A549 (cell line): ENCODE measurements at regions not wholly inside any gene's neighbourhood (a gene's known extent, or its start where the extent isn't known, plus 50 kb on each side); places are given as distances from the start of the nearest gene placed in this dataset.

Experiments
- ATAC-seq, 2 experiments: fragments of 200-7000 bp in 1 of 2; fragments of >200 bp in 1 of 2; cut with Nextera tagmentation in 1 of 2; cut with Tn5 transposase in 1 of 2; 3 replicates each; pipeline versions ENCODE4 v1.8.0 to v1.9.1; 2018 to 2020; ENCODE audit warnings: mild to moderate bottlenecking in 1 of 2, moderate library complexity in 1 of 2
- CTCF ChIA-PET: fragments of 300-600 bp; sonication (Branson Sonifier 250); formaldehyde crosslinking; extraction: SDS; loops from one replicate; lab custom pipeline; 2021; ENCODE audit warnings: antibody characterized with exemption, inconsistent platforms; lab: Yijun Ruan, JAX
- POLR2A ChIA-PET: fragments of 350-600 bp; formaldehyde crosslinking; extraction: SDS; loops from one replicate; lab custom pipeline; 2021; ENCODE audit warnings: antibody characterized with exemption, inconsistent platforms; lab: Yijun Ruan, JAX
- DNase-seq, 2 experiments: peaks; one replicate each; pipeline versions ENCODE4 v3.0.0 to v3.0.0-alpha.2; 2011 to 2016; ENCODE audit warnings: low read depth in 1 of 2, low spot score in 1 of 2
- FAIRE-seq: peaks from 2 replicates; lab custom pipeline; 2011; peaks lifted over from hg19 to GRCh38; lab: Jason Lieb, UNC
- H3K27ac ChIP-seq, 2 experiments: fragments of >200 bp; sonication (Bioruptor Twin); formaldehyde crosslinking; 3 replicates each; pipeline ENCODE4 v1.5.1; 2016 to 2017
- H3K4me1 ChIP-seq: fragments of >200 bp; sonication (Bioruptor Twin); formaldehyde crosslinking; 3 replicates; pipeline ENCODE4 v1.6.1; 2016
- H3K4me2 ChIP-seq: fragments of >200 bp; sonication (Bioruptor Twin); formaldehyde crosslinking; 3 replicates; pipeline ENCODE4 v1.6.1; 2016
- H3K4me3 ChIP-seq: fragments of >200 bp; sonication (Bioruptor Twin); formaldehyde crosslinking; 3 replicates; pipeline ENCODE4 v1.5.1; 2016
- H3K9me3 ChIP-seq: fragments of >200 bp; sonication (Bioruptor Twin); formaldehyde crosslinking; 3 replicates; pipeline ENCODE4 v1.6.1; 2016
- BHLHE40 ChIP-seq: IDR thresholded peaks from 2 replicates; pipeline ENCODE4 v1.6.1; 2012; ENCODE audit warnings: low read depth, low read length, inconsistent platforms
- EHF ChIP-seq: fragments of 250-450 bp; sonication (Bioruptor Pico); IDR thresholded peaks from 2 replicates; pipeline ENCODE4 v1.5.0; 2020; ENCODE audit warnings: mild to moderate bottlenecking
- HDAC2 ChIP-seq: fragments of 200-600 bp; sonication (generic); IDR thresholded peaks from 2 replicates; pipeline ENCODE4 v1.6.1; 2016
- HES2 ChIP-seq: fragments of >200 bp; sonication (Bioruptor Twin); formaldehyde crosslinking; IDR thresholded peaks from 2 replicates; pipeline ENCODE4 v1.6.1; 2016
- HOXA7 ChIP-seq: fragments of 250-450 bp; sonication (Bioruptor Pico); IDR thresholded peaks from 2 replicates; pipeline ENCODE4 v1.5.0; 2020; ENCODE audit warnings: mild to moderate bottlenecking, moderate library complexity
- HOXB13 ChIP-seq: fragments of 250-450 bp; sonication (Bioruptor Pico); IDR thresholded peaks from 2 replicates; pipeline ENCODE4 v1.5.0; 2020; ENCODE audit warnings: low read depth, mild to moderate bottlenecking, moderate library complexity
- MAX ChIP-seq: IDR thresholded peaks from 2 replicates; pipeline ENCODE4 v1.6.1; 2012
- NFE2L2 ChIP-seq: fragments of 150-350 bp; conservative IDR thresholded peaks from 2 replicates; pipeline ENCODE4 v1.6.1; 2014; ENCODE audit warnings: low read length
- POLR2A ChIP-seq: IDR thresholded peaks from 2 replicates; pipeline ENCODE4 v1.6.1; 2012; ENCODE audit warnings: mild to moderate bottlenecking, low read length
- RARB ChIP-seq: fragments of 250-450 bp; sonication (Bioruptor Pico); IDR thresholded peaks from 2 replicates; pipeline ENCODE4 v1.8.0; 2021; ENCODE audit warnings: mild to moderate bottlenecking, moderate library complexity
- RCOR1 ChIP-seq: fragments of 150-350 bp; IDR thresholded peaks from 2 replicates; pipeline ENCODE4 v1.6.1; 2014; ENCODE audit warnings: antibody characterized with exemption, low read length, low read depth
- SREBF2 ChIP-seq: fragments of 450-650 bp; IDR thresholded peaks from 2 replicates; pipeline ENCODE4 v1.6.1; 2014; ENCODE audit warnings: mild to moderate bottlenecking, moderate library complexity
- TP53 ChIP-seq: fragments of 250-450 bp; sonication (Bioruptor Pico); IDR thresholded peaks from 2 replicates; pipeline ENCODE4 v1.5.0; 2021; ENCODE audit warnings: mild to moderate bottlenecking, moderate library complexity
- ZNF302 ChIP-seq: fragments of 250-450 bp; sonication (Bioruptor Pico); IDR thresholded peaks from 2 replicates; pipeline ENCODE4 v1.9.0; 2021; ENCODE audit warnings: inconsistent platforms, mild to moderate bottlenecking, moderate library complexity
- WGBS: methylation state at CpG from one replicate; pipeline ENCODE4 v1.1.6; 2017; ENCODE audit errors: missing lambda C conversion rate; 5-methylcytosine and 5-hydroxymethylcytosine counted together
- TF ChIP-seq, protein P1 (sequence below): fragments of >200 bp; sonication (Bioruptor Twin); formaldehyde crosslinking; IDR thresholded peaks from 3 replicates; pipeline ENCODE4 v1.5.1; 2016
- TF ChIP-seq, protein P2 (sequence below): fragments of 200-600 bp; sonication (generic); IDR thresholded peaks from 2 replicates; pipeline ENCODE4 v1.6.1; 2016; ENCODE audit warnings: antibody characterized with exemption, mild to moderate bottlenecking, moderate library complexity
- TF ChIP-seq, protein P3 (sequence below): fragments of 250-450 bp; sonication (Bioruptor Pico); IDR thresholded peaks from 2 replicates; pipeline ENCODE4 v1.5.0; 2021; ENCODE audit warnings: mild to moderate bottlenecking, moderate library complexity, borderline replicate concordance

GRCh38 chr1:81129366-81129765 lies 671.4 kb upstream of the ADGRL2 start:
- no peak for TF ChIP-seq HOXA7 (CRISPR knock-in tag)
- no peak for TF ChIP-seq RARB (CRISPR knock-in tag)
- no peak for TF ChIP-seq HOXB13 (CRISPR knock-in tag)
- TF ChIP-seq, protein P1, sequence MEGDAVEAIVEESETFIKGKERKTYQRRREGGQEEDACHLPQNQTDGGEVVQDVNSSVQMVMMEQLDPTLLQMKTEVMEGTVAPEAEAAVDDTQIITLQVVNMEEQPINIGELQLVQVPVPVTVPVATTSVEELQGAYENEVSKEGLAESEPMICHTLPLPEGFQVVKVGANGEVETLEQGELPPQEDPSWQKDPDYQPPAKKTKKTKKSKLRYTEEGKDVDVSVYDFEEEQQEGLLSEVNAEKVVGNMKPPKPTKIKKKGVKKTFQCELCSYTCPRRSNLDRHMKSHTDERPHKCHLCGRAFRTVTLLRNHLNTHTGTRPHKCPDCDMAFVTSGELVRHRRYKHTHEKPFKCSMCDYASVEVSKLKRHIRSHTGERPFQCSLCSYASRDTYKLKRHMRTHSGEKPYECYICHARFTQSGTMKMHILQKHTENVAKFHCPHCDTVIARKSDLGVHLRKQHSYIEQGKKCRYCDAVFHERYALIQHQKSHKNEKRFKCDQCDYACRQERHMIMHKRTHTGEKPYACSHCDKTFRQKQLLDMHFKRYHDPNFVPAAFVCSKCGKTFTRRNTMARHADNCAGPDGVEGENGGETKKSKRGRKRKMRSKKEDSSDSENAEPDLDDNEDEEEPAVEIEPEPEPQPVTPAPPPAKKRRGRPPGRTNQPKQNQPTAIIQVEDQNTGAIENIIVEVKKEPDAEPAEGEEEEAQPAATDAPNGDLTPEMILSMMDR = no peak
- TF ChIP-seq EHF = no peak
- TF ChIP-seq, protein P2, sequence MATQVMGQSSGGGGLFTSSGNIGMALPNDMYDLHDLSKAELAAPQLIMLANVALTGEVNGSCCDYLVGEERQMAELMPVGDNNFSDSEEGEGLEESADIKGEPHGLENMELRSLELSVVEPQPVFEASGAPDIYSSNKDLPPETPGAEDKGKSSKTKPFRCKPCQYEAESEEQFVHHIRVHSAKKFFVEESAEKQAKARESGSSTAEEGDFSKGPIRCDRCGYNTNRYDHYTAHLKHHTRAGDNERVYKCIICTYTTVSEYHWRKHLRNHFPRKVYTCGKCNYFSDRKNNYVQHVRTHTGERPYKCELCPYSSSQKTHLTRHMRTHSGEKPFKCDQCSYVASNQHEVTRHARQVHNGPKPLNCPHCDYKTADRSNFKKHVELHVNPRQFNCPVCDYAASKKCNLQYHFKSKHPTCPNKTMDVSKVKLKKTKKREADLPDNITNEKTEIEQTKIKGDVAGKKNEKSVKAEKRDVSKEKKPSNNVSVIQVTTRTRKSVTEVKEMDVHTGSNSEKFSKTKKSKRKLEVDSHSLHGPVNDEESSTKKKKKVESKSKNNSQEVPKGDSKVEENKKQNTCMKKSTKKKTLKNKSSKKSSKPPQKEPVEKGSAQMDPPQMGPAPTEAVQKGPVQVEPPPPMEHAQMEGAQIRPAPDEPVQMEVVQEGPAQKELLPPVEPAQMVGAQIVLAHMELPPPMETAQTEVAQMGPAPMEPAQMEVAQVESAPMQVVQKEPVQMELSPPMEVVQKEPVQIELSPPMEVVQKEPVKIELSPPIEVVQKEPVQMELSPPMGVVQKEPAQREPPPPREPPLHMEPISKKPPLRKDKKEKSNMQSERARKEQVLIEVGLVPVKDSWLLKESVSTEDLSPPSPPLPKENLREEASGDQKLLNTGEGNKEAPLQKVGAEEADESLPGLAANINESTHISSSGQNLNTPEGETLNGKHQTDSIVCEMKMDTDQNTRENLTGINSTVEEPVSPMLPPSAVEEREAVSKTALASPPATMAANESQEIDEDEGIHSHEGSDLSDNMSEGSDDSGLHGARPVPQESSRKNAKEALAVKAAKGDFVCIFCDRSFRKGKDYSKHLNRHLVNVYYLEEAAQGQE = no peak
- TF ChIP-seq, protein P3, sequence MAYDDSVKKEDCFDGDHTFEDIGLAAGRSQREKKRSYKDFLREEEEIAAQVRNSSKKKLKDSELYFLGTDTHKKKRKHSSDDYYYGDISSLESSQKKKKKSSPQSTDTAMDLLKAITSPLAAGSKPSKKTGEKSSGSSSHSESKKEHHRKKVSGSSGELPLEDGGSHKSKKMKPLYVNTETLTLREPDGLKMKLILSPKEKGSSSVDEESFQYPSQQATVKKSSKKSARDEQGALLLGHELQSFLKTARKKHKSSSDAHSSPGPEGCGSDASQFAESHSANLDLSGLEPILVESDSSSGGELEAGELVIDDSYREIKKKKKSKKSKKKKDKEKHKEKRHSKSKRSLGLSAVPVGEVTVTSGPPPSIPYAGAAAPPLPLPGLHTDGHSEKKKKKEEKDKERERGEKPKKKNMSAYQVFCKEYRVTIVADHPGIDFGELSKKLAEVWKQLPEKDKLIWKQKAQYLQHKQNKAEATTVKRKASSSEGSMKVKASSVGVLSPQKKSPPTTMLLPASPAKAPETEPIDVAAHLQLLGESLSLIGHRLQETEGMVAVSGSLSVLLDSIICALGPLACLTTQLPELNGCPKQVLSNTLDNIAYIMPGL (CRISPR knock-in tag) = no peak
- TF ChIP-seq SREBF2 = no peak
- TF ChIP-seq TP53 (CRISPR knock-in tag) = no peak
- no peak for TF ChIP-seq HES2
- TF ChIP-seq POLR2A = no peak
- Histone ChIP-seq H3K9me3 (no peaks in the 10 kb centered on the region), H3K4me1 (no peaks in the 10 kb centered on the region), H3K27ac (no peak overlapping the region), H3K4me3 (no peak overlapping the region), H3K4me2 (no peak overlapping the region)
- DNase-seq (no peak), ATAC-seq (no peak), FAIRE-seq (no peak)
- ChIA-PET POLR2A (no interaction called here), CTCF (no interaction called here)
- WGBS = 31% methylated on average over 4 of the region's 4 CpGs

- DNase-seq (no peak), ATAC-seq (no peak), FAIRE-seq (no peak)
- Histone ChIP-seq H3K4me1 (no peaks in the 10 kb centered on the region), H3K27ac (no peak overlapping the region), H3K4me2 (no peak overlapping the region), H3K9me3 (no peaks in the 10 kb centered on the region), H3K4me3 (no peak overlapping the region)
- TF ChIP-seq SREBF2 = no peak
- TF ChIP-seq HES2 = no peak
- no peak for TF ChIP-seq ZNF302 (CRISPR knock-in tag)
- TF ChIP-seq NFE2L2 = no peak
- no peak for TF ChIP-seq HDAC2
- TF ChIP-seq BHLHE40 = no peak
- no peak for TF ChIP-seq MAX
- TF ChIP-seq RCOR1 = no peak
- ChIA-PET CTCF (no interaction called here), POLR2A (no interaction called here)
- WGBS = 53% methylated on average over 1 of the region's 1 CpG
These were observed 672.7 kb upstream of the ADGRL2 start for GRCh38 chr1:81128079-81128478.
